Duodenal mucosa (tissue), 2 donors: ENCODE measurements at regions not wholly inside any gene's neighbourhood (a gene's known extent, or its start where the extent isn't known, plus 50 kb on each side); places are given as distances from the start of the nearest gene placed in this dataset.

Experiments
- H3K27ac ChIP-seq: one replicate; pipeline ENCODE4 v1.7.0; 2013; ENCODE audit warnings: low read depth, low read length
- H3K27me3 ChIP-seq, 2 donors: one replicate each; pipeline ENCODE4 v1.7.0; 2013; ENCODE audit warnings: low read length in 2 of 2, control low read depth in 1 of 2; ENCODE audit not compliant: insufficient read depth in 2 of 2, control insufficient read depth in 1 of 2
- H3K36me3 ChIP-seq, 2 donors: one replicate each; pipeline ENCODE4 v1.7.0; 2013; ENCODE audit warnings: low read length in 2 of 2, control low read depth in 1 of 2; ENCODE audit not compliant: insufficient read depth in 2 of 2, control insufficient read depth in 1 of 2
- H3K4me1 ChIP-seq, 2 donors: one replicate each; pipeline ENCODE4 v1.7.0; 2013; ENCODE audit warnings: low read length in 2 of 2, control low read depth in 1 of 2; ENCODE audit not compliant: insufficient read depth in 2 of 2, control insufficient read depth in 1 of 2
- H3K4me3 ChIP-seq, 2 donors: one replicate each; pipeline ENCODE4 v1.7.0; 2013; ENCODE audit warnings: low read length in 2 of 2, low read depth in 1 of 2
- H3K9ac ChIP-seq, 2 donors: one replicate each; pipeline ENCODE4 v1.7.0; 2013; ENCODE audit warnings: low read length in 2 of 2, low read depth in 1 of 2
- H3K9me3 ChIP-seq, 2 donors: one replicate each; pipeline ENCODE4 v1.7.0; 2013; ENCODE audit warnings: low read length in 2 of 2, control low read depth in 1 of 2; ENCODE audit not compliant: control insufficient read depth in 1 of 2

DNA sequence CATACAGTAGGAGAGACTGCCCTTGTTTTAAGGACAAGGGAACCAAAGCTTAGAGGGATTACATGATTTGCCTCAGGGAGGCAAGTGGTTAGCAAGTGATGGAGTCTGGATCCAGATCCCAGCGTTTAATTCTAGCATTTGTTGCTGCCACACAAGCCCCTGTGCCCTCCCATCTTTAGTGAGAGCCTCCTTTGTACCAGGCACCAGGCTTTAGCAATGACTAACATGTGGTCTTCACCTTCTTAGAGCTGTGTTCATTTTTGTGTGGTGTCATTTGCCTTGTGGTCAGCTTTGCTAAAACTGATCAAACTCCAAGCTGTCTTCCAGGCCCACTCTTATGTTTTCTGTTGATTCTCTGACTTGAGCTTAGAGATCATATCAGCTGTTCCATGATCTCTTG lies 290.5 kb downstream of the RPLP1 start:
- peaks cover 0 to 5% of the 10 kb centered on the region in 2 donors for H3K9me3 ChIP-seq
- H3K36me3 ChIP-seq, result no peaks in the 10 kb centered on the region
- no peak overlapping the region for H3K9ac ChIP-seq
- H3K27ac ChIP-seq, result no peak overlapping the region
- H3K4me3 ChIP-seq, result no peak overlapping the region
- H3K4me1 ChIP-seq, result no peaks in the 10 kb centered on the region
- H3K27me3 ChIP-seq, result peaks cover 0 to 3% of the 10 kb centered on the region in 2 donors

DNA sequence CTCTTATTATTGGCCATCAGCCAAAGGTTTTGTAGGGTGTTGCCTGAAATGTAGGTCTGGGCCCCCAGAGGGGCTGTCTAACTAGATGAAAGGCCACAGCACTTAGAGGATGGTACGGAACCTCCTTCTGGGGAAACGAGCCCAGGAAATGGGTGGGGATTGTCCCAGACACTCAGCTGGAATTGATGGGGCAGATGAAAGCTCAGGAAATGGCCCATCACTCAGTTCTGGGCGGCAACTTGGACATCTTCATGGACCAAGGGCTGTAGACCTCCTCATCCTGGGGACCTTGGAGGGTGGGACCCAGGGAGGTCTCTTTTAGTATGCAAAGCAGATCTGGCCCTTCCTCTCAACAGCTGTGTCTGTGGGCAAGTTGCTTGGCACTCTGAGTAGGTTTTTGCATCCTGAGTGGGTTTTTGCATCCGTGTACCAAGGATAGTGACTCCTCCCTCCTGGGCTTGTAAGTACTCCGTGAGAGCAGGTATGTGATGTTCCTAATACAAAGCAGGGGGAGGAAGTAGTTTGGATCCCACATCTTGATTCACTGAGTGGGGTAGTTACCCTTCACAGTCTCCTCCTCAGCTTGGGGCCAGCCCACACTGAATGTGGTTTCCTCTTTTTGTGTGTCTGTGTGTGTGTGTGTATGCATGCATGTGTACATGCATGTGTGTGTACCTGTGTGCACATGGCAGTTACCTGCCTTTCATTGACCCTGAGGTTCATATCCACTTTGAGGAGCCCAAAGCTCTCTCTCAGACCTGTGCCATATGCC lies 292.0 kb downstream of the RPLP1 start:
- H3K4me3 ChIP-seq, result no peak overlapping the region
- H3K27ac ChIP-seq, result no peak overlapping the region
- H3K4me1 ChIP-seq, result no peaks in the 10 kb centered on the region
- H3K9ac ChIP-seq, result no peak overlapping the region
- H3K27me3 ChIP-seq, result peaks cover 0 to 3% of the 10 kb centered on the region in 2 donors
- H3K36me3 ChIP-seq, result no peaks in the 10 kb centered on the region
- H3K9me3 ChIP-seq, result peaks cover 0 to 5% of the 10 kb centered on the region in 2 donors

DNA sequence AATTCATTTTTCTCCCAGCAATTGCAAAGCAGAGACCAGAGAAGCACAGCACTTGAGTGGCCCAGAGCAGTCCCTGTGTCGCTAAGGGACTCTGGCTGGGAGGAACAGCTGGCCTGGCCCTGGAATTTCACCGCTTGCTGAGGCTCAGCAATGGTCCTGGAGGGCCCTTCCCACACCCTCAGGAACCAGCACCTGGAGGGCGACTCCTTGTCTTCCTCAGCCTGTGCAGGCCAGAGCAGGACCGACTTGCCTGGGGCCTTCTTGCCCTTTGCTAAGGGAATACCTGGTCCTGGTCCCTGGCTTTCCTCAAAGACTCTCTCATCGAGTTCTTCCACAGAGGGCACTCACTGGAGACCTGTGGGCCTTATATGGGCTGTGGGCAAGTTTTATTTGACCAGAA lies 294.6 kb downstream of the RPLP1 start:
- Histone ChIP-seq H3K9me3 (no peaks in the 10 kb centered on the region), H3K36me3 (no peaks in the 10 kb centered on the region), H3K4me3 (no peak overlapping the region), H3K27me3 (peaks cover 0 to 3% of the 10 kb centered on the region in 2 donors), H3K9ac (no peak overlapping the region), H3K4me1 (peaks cover 7% of the 10 kb centered on the region in 2 donors), H3K27ac (no peak overlapping the region)

DNA sequence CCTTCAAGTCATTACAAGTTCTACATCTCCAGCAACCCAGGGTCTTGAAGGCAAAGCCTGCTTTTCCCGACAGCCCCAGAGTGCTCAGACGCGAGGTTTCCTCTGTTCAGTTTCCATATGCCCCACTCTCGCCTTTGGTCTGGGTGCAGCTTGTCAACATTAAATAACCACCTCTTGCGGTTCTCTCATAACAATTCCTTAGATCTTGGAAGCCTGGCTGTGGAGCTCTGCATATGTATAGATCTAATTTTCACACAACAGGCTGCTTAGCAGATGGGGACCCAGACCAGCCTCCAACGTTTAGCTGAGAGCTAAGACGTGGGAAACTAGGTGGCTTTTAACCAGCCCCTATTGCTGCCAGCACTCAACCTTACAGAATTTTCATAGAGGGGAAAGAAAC lies 295.5 kb downstream of the RPLP1 start:
- Histone ChIP-seq H3K4me3 (no peak overlapping the region), H3K9ac (no peak overlapping the region), H3K9me3 (no peaks in the 10 kb centered on the region), H3K36me3 (no peaks in the 10 kb centered on the region), H3K27ac (no peak overlapping the region), H3K27me3 (peaks cover 0 to 3% of the 10 kb centered on the region in 2 donors), H3K4me1 (peaks cover 7% of the 10 kb centered on the region in 2 donors)

DNA sequence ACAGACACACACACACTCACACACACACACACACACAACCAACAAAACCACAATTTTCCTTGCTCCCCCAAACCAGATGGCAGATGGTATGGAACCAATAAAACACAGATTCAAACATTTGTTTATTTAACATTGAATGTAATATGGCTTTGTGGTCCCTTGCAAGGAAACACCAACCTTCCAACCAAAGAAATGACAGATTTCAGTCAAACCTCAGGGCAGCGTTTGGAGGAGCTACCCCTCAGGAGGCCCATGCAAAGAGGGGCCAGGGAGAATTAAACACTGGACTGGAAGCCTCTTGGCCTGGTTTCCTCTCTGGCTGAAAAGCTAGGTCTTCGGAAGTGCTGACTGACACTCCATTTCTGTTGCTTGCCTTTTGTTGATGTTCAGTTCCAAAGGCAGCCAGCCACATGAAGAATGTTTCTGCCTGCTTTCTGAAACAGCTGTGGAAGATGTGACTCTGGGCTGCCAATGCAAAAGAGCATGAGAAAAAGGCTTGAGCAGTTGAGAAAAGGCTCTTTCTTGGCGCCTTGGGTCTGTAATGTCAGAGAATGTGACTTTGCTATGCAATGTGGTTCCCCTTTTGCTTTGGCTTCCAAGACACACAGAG lies 296.1 kb downstream of the RPLP1 start:
- Histone ChIP-seq H3K4me3 (no peak overlapping the region), H3K9me3 (no peaks in the 10 kb centered on the region), H3K9ac (no peak overlapping the region), H3K27ac (no peak overlapping the region), H3K4me1 (peaks cover 7% of the 10 kb centered on the region in 2 donors), H3K27me3 (peaks cover 0 to 3% of the 10 kb centered on the region in 2 donors), H3K36me3 (no peaks in the 10 kb centered on the region)

DNA sequence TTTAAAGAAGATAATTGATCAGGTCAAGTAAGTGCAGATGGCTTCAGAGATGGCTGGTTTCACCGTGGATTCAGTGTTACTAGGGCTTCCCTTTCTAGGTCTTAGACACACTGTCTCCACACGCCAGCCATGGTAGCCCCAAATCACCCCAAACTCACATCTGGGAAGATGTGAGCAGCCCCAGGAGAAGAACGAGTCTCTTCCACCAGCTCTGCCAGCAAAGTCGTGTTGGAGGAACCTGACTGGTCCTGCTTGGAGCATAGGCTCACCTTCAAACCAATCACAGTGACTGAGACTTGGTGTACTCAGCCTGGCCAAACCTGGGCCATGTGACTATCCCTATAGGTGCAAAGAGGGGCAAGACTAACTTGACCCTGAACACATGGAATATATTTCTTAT lies 296.7 kb downstream of the RPLP1 start:
- H3K27ac ChIP-seq, result no peak overlapping the region
- no peak overlapping the region for H3K9ac ChIP-seq
- peaks cover 0 to 3% of the 10 kb centered on the region in 2 donors for H3K27me3 ChIP-seq

DNA sequence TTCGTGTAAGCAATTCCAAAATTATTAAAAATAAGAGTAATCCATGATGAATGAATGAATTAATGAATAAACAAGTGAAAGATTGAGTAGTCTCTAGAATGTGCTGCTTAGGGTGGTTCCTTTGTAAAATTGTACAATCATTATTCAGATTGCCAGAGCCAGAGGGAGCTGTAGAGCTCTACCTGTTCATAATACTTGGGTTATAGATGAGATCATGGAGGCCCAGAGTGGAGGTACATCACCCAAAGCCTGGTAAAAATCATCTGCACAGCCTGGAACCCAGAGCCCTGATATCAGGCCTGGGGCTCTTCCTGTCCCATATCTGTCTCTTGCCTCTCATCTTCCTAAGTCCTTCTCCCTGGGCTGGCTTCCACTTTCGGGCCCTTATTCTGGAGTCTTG lies 297.2 kb downstream of the RPLP1 start:
- Histone ChIP-seq H3K9me3 (no peaks in the 10 kb centered on the region), H3K36me3 (no peaks in the 10 kb centered on the region), H3K4me3 (no peak overlapping the region), H3K9ac (no peak overlapping the region), H3K27me3 (peaks cover 0 to 1% of the 10 kb centered on the region in 2 donors), H3K27ac (no peak overlapping the region), H3K4me1 (peaks cover 10 to 13% of the 10 kb centered on the region in 2 donors)

More for the DNA sequence above, 296.7 kb downstream of the RPLP1 start:
- H3K4me3 ChIP-seq, result no peak overlapping the region
- H3K36me3 ChIP-seq, result no peaks in the 10 kb centered on the region
- no peaks in the 10 kb centered on the region for H3K9me3 ChIP-seq
- H3K4me1 ChIP-seq, result peaks cover 7 to 8% of the 10 kb centered on the region in 2 donors

DNA sequence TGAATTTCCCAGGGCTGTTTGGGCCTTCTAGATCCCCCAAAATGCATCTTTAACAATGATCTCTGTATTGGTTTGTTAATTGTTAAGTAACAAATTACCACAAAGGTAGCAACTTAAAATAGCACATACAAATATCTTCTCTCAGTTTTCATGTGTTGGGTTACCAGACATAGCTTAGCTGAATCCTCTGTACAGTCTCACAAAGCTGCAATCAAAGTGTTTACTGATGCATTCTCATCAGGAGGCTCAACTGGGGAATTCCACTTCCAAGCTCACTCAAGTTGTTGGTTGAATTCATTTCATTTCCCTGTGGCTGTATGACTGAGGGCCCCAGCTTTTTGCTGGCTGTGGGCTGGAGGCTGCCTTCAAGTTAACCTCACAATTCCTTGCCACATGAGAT lies 297.6 kb downstream of the RPLP1 start:
- Histone ChIP-seq H3K27me3 (no peaks in the 10 kb centered on the region), H3K36me3 (no peaks in the 10 kb centered on the region), H3K4me1 (peaks cover 15 to 18% of the 10 kb centered on the region in 2 donors), H3K9me3 (no peaks in the 10 kb centered on the region), H3K4me3 (no peak overlapping the region), H3K27ac (no peak overlapping the region), H3K9ac (no peak overlapping the region)

DNA sequence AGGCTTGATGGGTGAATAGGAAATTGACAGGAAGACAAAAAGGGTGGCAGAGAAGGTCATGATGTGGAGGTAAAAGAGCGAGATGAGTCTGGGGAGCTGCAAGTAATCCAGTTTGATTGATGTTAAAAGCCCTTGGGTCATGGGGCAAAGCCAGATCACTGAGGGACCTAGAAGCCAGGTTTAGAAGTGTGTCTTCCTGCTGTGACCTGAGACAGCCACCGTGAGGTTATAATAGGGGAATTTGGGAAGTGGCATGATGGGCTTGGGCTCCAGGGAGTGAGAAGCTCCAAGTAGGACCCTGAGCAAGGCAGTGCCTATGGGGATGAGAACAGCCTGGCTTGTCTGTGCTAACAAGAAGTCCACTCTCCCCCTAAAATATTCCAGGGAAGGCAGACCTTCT lies 298.5 kb downstream of the RPLP1 start:
- Histone ChIP-seq H3K9me3 (no peaks in the 10 kb centered on the region), H3K27me3 (no peaks in the 10 kb centered on the region), H3K36me3 (no peaks in the 10 kb centered on the region), H3K4me3 (no peak overlapping the region), H3K27ac (no peak overlapping the region), H3K9ac (no peak overlapping the region), H3K4me1 (peaks cover 21 to 24% of the 10 kb centered on the region in 2 donors)

DNA sequence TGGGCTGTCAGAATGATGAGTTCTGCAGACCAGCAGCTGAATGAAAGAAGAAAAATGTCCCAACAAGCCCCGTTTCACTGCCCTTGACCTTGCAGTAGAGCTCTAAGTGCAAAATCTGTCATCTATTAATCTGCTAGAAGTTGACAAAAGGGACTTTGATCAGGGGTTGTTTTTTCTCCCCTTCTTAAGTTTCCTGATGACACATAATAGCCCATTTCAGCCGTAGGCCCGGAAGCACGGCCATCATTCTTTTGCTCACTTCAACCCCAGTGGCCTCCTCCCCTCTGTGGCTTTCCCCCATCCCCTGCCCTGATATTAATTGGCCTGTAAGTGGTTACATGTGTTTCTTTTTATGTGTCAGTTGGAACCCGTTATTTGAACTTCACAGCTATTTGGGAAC lies 298.9 kb downstream of the RPLP1 start:
- Histone ChIP-seq H3K27me3 (no peaks in the 10 kb centered on the region), H3K4me3 (no peak overlapping the region), H3K9ac (no peak overlapping the region), H3K4me1 (peaks cover 21 to 24% of the 10 kb centered on the region in 2 donors), H3K36me3 (no peaks in the 10 kb centered on the region), H3K27ac (no peak overlapping the region), H3K9me3 (no peaks in the 10 kb centered on the region)
